A549 (cell line): ENCODE measurements at regions not wholly inside any gene's neighbourhood (a gene's known extent, or its start where the extent isn't known, plus 50 kb on each side); places are given as distances from the start of the nearest gene placed in this dataset.

ENCODE experiments used
- EP300 ChIP-seq, 2 experiments: fragments of >200 bp; sonication (Bioruptor Twin); formaldehyde crosslinking; IDR thresholded peaks; 2 replicates in 1 of 2; 3 replicates in 1 of 2; pipeline ENCODE4 v1.6.1; 2016 to 2017
- JUNB ChIP-seq: fragments of >200 bp; sonication (Bioruptor Twin); formaldehyde crosslinking; IDR thresholded peaks from 2 replicates; pipeline ENCODE4 v1.6.1; 2016
- POLR2A ChIP-seq: IDR thresholded peaks from 2 replicates; pipeline ENCODE4 v1.6.1; 2012; ENCODE audit warnings: mild to moderate bottlenecking, low read length
- RCOR1 ChIP-seq: fragments of 150-350 bp; IDR thresholded peaks from 2 replicates; pipeline ENCODE4 v1.6.1; 2014; ENCODE audit warnings: antibody characterized with exemption, low read length, low read depth
- ZC3H11A ChIP-seq: fragments of 450-650 bp; IDR thresholded peaks from 2 replicates; pipeline ENCODE4 v1.6.1; 2014; ENCODE audit warnings: antibody characterized with exemption, mild to moderate bottlenecking
- TF ChIP-seq, protein P1 (sequence below): fragments of >200 bp; sonication (Bioruptor Twin); formaldehyde crosslinking; IDR thresholded peaks from 3 replicates; pipeline ENCODE4 v1.5.1; 2016

DNA sequence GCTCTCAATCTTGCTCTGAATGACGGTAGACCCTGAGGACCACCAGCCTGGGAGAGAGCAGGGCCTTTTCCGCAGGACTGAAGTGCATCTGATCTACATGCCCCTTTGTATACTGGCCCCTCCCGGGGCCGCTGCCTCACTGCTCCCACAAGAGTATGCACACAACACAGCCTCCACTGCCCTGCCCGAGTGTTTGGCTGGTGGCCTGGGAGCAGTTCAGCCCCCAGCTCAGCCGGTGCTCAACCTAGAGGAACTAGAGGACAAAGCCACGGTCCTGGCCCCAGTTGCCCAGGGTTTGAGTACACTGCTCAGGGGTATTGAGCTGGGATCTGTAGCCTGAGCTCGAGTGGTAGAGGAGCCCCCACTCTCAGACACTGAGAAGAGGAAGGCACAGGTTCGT, 118.9 kb upstream of the CAB39 start:
- TF ChIP-seq, protein P1, sequence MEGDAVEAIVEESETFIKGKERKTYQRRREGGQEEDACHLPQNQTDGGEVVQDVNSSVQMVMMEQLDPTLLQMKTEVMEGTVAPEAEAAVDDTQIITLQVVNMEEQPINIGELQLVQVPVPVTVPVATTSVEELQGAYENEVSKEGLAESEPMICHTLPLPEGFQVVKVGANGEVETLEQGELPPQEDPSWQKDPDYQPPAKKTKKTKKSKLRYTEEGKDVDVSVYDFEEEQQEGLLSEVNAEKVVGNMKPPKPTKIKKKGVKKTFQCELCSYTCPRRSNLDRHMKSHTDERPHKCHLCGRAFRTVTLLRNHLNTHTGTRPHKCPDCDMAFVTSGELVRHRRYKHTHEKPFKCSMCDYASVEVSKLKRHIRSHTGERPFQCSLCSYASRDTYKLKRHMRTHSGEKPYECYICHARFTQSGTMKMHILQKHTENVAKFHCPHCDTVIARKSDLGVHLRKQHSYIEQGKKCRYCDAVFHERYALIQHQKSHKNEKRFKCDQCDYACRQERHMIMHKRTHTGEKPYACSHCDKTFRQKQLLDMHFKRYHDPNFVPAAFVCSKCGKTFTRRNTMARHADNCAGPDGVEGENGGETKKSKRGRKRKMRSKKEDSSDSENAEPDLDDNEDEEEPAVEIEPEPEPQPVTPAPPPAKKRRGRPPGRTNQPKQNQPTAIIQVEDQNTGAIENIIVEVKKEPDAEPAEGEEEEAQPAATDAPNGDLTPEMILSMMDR = no peak
- TF ChIP-seq EP300 (IDR thresholded peaks at IDR 0.05) (no peak), ZC3H11A (no peak), RCOR1 (no peak), JUNB (no peak), POLR2A (no peak)
